Right atrium auricular region (tissue), 2 donors: ENCODE measurements at regions not wholly inside any gene's neighbourhood (a gene's known extent, or its start where the extent isn't known, plus 50 kb on each side); places are given as distances from the start of the nearest gene placed in this dataset.

Source experiments
- DNase-seq: peaks from one replicate; pipeline ENCODE4 v3.0.0-alpha.2; 2019; ENCODE audit warnings: low spot score
- H3K27ac ChIP-seq, 2 donors: fragments of 200-600 bp; sonication (generic); 1 replicate in 1 of 2; 2 replicates in 1 of 2; pipeline ENCODE4 v1.5.1; 2016 to 2019
- H3K27me3 ChIP-seq, 2 donors: fragments of 200-600 bp; sonication (generic); one replicate each; pipeline versions ENCODE4 v1.5.1 to v1.6.0; 2017 to 2019
- H3K36me3 ChIP-seq: fragments of 200-600 bp; sonication (generic); one replicate; pipeline ENCODE4 v1.5.1; 2016
- H3K4me1 ChIP-seq, 2 donors: fragments of 200-600 bp; sonication (generic); one replicate each; pipeline versions ENCODE4 v1.5.1 to v1.6.0; 2017 to 2019
- H3K4me3 ChIP-seq, 2 donors: fragments of 200-600 bp; sonication (generic); 1 replicate in 1 of 2; 2 replicates in 1 of 2; pipeline ENCODE4 v1.5.1; 2017 to 2019; ENCODE audit warnings: mild to moderate bottlenecking in 1 of 2, moderate library complexity in 1 of 2
- H3K9me3 ChIP-seq, 2 donors: fragments of 200-600 bp; sonication (generic); one replicate each; pipeline ENCODE4 v1.5.1; 2019
- CTCF ChIP-seq, 2 donors: fragments of 200-600 bp; sonication (generic); IDR thresholded peaks; one replicate each; pipeline ENCODE4 v1.5.1; 2019; ENCODE audit warnings: antibody characterized with exemption in 2 of 2

GRCh38 chr11:116117331-116118137 lies 613.3 kb upstream of the CADM1 start:
- no peaks in the 10 kb centered on the region for H3K4me1 ChIP-seq
- H3K36me3 ChIP-seq = no peaks in the 10 kb centered on the region
- H3K9me3 ChIP-seq = peaks cover 0 to 6% of the 10 kb centered on the region in 2 donors
- H3K4me3 ChIP-seq = no peak overlapping the region
- TF ChIP-seq CTCF (IDR thresholded peaks at IDR 0.05) = no peak
- DNase-seq = peak; percentile 46
- H3K27ac ChIP-seq = no peak overlapping the region
- no peaks in the 10 kb centered on the region for H3K27me3 ChIP-seq

- Histone ChIP-seq H3K4me3 (no peak overlapping the region), H3K9me3 (peaks cover 0 to 6% of the 10 kb centered on the region in 2 donors), H3K27me3 (no peaks in the 10 kb centered on the region), H3K4me1 (no peaks in the 10 kb centered on the region), H3K36me3 (no peaks in the 10 kb centered on the region), H3K27ac (no peak overlapping the region)
- no peak for DNase-seq
- TF ChIP-seq CTCF (IDR thresholded peaks at IDR 0.05) = no peak
These were observed 611.6 kb upstream of the CADM1 start for GRCh38 chr11:116115801-116116200.

- H3K27me3 ChIP-seq = no peaks in the 10 kb centered on the region
- DNase-seq = no peak
- H3K9me3 ChIP-seq = peaks cover 0 to 6% of the 10 kb centered on the region in 2 donors
- no peak overlapping the region for H3K4me3 ChIP-seq
- no peaks in the 10 kb centered on the region for H3K36me3 ChIP-seq
- H3K4me1 ChIP-seq = no peaks in the 10 kb centered on the region
- TF ChIP-seq CTCF (IDR thresholded peaks at IDR 0.05) = no peak
- no peak overlapping the region for H3K27ac ChIP-seq
These were observed 610.0 kb upstream of the CADM1 start for GRCh38 chr11:116114198-116114651.

GRCh38 chr11:116112087-116112935 lies 608.1 kb upstream of the CADM1 start:
- no peaks in the 10 kb centered on the region for H3K27me3 ChIP-seq

GRCh38 chr11:116111546-116111945 lies 607.3 kb upstream of the CADM1 start:
- Histone ChIP-seq H3K27ac (no peak overlapping the region), H3K4me3 (no peak overlapping the region), H3K36me3 (no peaks in the 10 kb centered on the region), H3K27me3 (no peaks in the 10 kb centered on the region), H3K4me1 (no peaks in the 10 kb centered on the region), H3K9me3 (peaks cover 0 to 6% of the 10 kb centered on the region in 2 donors)
- DNase-seq = no peak
- TF ChIP-seq CTCF (IDR thresholded peaks at IDR 0.05) = no peak

More at GRCh38 chr11:116112087-116112935, 608.1 kb upstream of the CADM1 start:
- no peak for TF ChIP-seq CTCF (IDR thresholded peaks at IDR 0.05)
- Histone ChIP-seq H3K36me3 (no peaks in the 10 kb centered on the region), H3K27ac (no peak overlapping the region), H3K4me3 (no peak overlapping the region), H3K9me3 (peaks cover 0 to 6% of the 10 kb centered on the region in 2 donors), H3K4me1 (no peaks in the 10 kb centered on the region)
- no peak for DNase-seq
